HL-60 (cell line): ENCODE measurements at regions not wholly inside any gene's neighbourhood (a gene's known extent, or its start where the extent isn't known, plus 50 kb on each side); places are given as distances from the start of the nearest gene placed in this dataset.
"Not testable (repeated sequence)": the region's sequence is repeated elsewhere in the genome, so short reads cannot be mapped to it uniquely, and the experiment has no call there.

Experiments
- GABPA ChIP-seq: IDR thresholded peaks from 2 replicates; pipeline ENCODE4 v1.6.1; 2012; ENCODE audit warnings: low read depth
- POLR2AphosphoS5 ChIP-seq: IDR thresholded peaks from 2 replicates; pipeline ENCODE4 v1.6.1; 2012; ENCODE audit warnings: low read depth
- SPI1 ChIP-seq: IDR thresholded peaks from 2 replicates; pipeline ENCODE4 v1.6.1; 2012; ENCODE audit warnings: low read depth, mild to moderate bottlenecking, borderline replicate concordance
- TF ChIP-seq, protein P1 (sequence below): IDR thresholded peaks from one replicate; pipeline ENCODE4 v1.5.1; 2011; ENCODE audit warnings: low read length, control low read depth, inconsistent platforms; ENCODE audit not compliant: insufficient read depth

DNA sequence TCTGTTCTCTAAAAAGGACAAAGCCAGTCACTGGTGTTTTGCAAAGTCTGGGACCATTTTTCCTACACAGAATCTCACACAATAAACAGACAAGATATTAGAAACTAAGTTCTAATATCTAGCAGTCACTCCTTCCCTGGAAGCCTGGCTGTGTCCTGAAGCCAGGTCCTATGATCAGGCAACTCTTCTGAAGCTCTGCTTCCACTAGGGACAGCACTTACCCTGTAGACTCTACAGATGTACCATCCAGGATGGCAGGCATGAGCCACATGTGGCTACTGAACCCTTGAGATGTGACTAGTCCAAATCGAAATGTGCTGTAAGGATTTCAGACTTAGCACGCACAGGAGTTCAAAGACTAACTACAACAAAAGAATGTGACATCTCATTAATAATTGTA, 130.1 kb upstream of the NBPF26 start:
- TF ChIP-seq GABPA, SPI1, POLR2AphosphoS5: not testable (repeated sequence)
- TF ChIP-seq, protein P1, sequence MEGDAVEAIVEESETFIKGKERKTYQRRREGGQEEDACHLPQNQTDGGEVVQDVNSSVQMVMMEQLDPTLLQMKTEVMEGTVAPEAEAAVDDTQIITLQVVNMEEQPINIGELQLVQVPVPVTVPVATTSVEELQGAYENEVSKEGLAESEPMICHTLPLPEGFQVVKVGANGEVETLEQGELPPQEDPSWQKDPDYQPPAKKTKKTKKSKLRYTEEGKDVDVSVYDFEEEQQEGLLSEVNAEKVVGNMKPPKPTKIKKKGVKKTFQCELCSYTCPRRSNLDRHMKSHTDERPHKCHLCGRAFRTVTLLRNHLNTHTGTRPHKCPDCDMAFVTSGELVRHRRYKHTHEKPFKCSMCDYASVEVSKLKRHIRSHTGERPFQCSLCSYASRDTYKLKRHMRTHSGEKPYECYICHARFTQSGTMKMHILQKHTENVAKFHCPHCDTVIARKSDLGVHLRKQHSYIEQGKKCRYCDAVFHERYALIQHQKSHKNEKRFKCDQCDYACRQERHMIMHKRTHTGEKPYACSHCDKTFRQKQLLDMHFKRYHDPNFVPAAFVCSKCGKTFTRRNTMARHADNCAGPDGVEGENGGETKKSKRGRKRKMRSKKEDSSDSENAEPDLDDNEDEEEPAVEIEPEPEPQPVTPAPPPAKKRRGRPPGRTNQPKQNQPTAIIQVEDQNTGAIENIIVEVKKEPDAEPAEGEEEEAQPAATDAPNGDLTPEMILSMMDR = not testable (repeated sequence)
